ENCODE measurements at regions not wholly inside any gene's neighbourhood (a gene's known extent, or its start where the extent isn't known, plus 50 kb on each side); places are given as distances from the start of the nearest gene placed in this dataset.

- ATAC-seq (ENCODE audit: low read depth) (no peak), DNase-seq (no peak)
- CTCF ChIA-PET: no interaction called here
- intact Hi-C loops (cut with micrococcal nuclease): no loop called here
- H3K36me3 Mint-ChIP-seq (ENCODE audit: low read depth): no peaks in the 10 kb centered on the region
- H3K27ac Mint-ChIP-seq: no peak overlapping the region
- POLR2A ChIA-PET: no interaction called here
- TF ChIP-seq CTCF (IDR thresholded peaks at IDR 0.05): no peak
- peaks cover 14% of the 10 kb centered on the region for H3K9me3 Mint-ChIP-seq
- no peaks in the 10 kb centered on the region for H3K4me1 Mint-ChIP-seq
- no peak overlapping the region for H3K4me3 Mint-ChIP-seq
- no peaks in the 10 kb centered on the region for H3K27me3 Mint-ChIP-seq
These were observed 220.5 kb upstream of the ADAMTS9 start for GRCh38 chr3:64908251-64908685.

GRCh38 chr3:64905906-64906410, 218.2 kb upstream of the ADAMTS9 start:
- H3K27me3 Mint-ChIP-seq: no peaks in the 10 kb centered on the region
- no peak for TF ChIP-seq CTCF (IDR thresholded peaks at IDR 0.05)
- no peaks in the 10 kb centered on the region for H3K4me1 Mint-ChIP-seq
- CTCF ChIA-PET: no interaction called here
- no peaks in the 10 kb centered on the region for H3K36me3 Mint-ChIP-seq (ENCODE audit: low read depth)
- H3K27ac Mint-ChIP-seq: no peak overlapping the region
- intact Hi-C loops (cut with micrococcal nuclease): no loop called here
- peaks cover 8% of the 10 kb centered on the region for H3K9me3 Mint-ChIP-seq
- no peak overlapping the region for H3K4me3 Mint-ChIP-seq
- DNase-seq (no peak), ATAC-seq (ENCODE audit: low read depth) (no peak)
- POLR2A ChIA-PET: no interaction called here

GRCh38 chr3:64903006-64903405, 215.2 kb upstream of the ADAMTS9 start:
- intact Hi-C loops (cut with micrococcal nuclease): no loop called here
- ChIA-PET CTCF (no interaction called here), POLR2A (no interaction called here)
- no peak for TF ChIP-seq CTCF (IDR thresholded peaks at IDR 0.05)
- H3K27ac Mint-ChIP-seq: no peak overlapping the region
- no peaks in the 10 kb centered on the region for H3K36me3 Mint-ChIP-seq (ENCODE audit: low read depth)
- peaks cover 9% of the 10 kb centered on the region for H3K9me3 Mint-ChIP-seq
- DNase-seq (no peak), ATAC-seq (ENCODE audit: low read depth) (no peak)
- H3K27me3 Mint-ChIP-seq: no peaks in the 10 kb centered on the region
- H3K4me1 Mint-ChIP-seq: no peaks in the 10 kb centered on the region
- H3K4me3 Mint-ChIP-seq: no peak overlapping the region

GRCh38 chr3:64901986-64902516, 214.3 kb upstream of the ADAMTS9 start:
- H3K4me1 Mint-ChIP-seq: no peaks in the 10 kb centered on the region
- intact Hi-C loops (cut with micrococcal nuclease): no loop called here
- DNase-seq (no peak), ATAC-seq (ENCODE audit: low read depth) (no peak)
- peaks cover 6% of the 10 kb centered on the region for H3K9me3 Mint-ChIP-seq
- H3K36me3 Mint-ChIP-seq (ENCODE audit: low read depth): no peaks in the 10 kb centered on the region
- TF ChIP-seq CTCF (IDR thresholded peaks at IDR 0.05): no peak
- H3K27me3 Mint-ChIP-seq: no peaks in the 10 kb centered on the region
- ChIA-PET POLR2A (no interaction called here), CTCF (no interaction called here)
- H3K4me3 Mint-ChIP-seq: no peak overlapping the region
- H3K27ac Mint-ChIP-seq: no peak overlapping the region

- ATAC-seq (ENCODE audit: low read depth) (no peak), DNase-seq (no peak)
- Mint-ChIP-seq H3K36me3 (ENCODE audit: low read depth) (no peaks in the 10 kb centered on the region), H3K4me1 (no peaks in the 10 kb centered on the region), H3K9me3 (peaks cover 4% of the 10 kb centered on the region), H3K4me3 (no peak overlapping the region), H3K27ac (no peak overlapping the region), H3K27me3 (no peaks in the 10 kb centered on the region)
- no peak for TF ChIP-seq CTCF (IDR thresholded peaks at IDR 0.05)
- POLR2A ChIA-PET: no interaction called here
- intact Hi-C loops (cut with micrococcal nuclease): no loop called here
- CTCF ChIA-PET: no interaction called here
These were observed 213.7 kb upstream of the ADAMTS9 start for GRCh38 chr3:64901522-64901885.
